Type B pancreatic cell (in vitro differentiated cells): ENCODE measurements at regions not wholly inside any gene's neighbourhood (a gene's known extent, or its start where the extent isn't known, plus 50 kb on each side); places are given as distances from the start of the nearest gene placed in this dataset.
A peak's percentile ranks its signal among the peaks of the same experiment; 100 is the strongest.

ENCODE experiments used
- DNase-seq: peaks from one replicate; pipeline ENCODE4 v3.0.0; 2021; ENCODE audit warnings: mixed read lengths; ENCODE audit not compliant: unreplicated experiment; ENCODE audit errors: extremely low spot score
- H3K27ac Mint-ChIP-seq: 2 replicates; pipeline ENCODE4 v1.8.0; 2021; ENCODE audit warnings: mild to moderate bottlenecking, mixed read lengths
- H3K27me3 Mint-ChIP-seq: 2 replicates; pipeline ENCODE4 v1.8.0; 2021; ENCODE audit warnings: mixed read lengths
- H3K36me3 Mint-ChIP-seq: 2 replicates; pipeline ENCODE4 v1.8.0; 2021; ENCODE audit warnings: mixed read lengths
- H3K4me1 Mint-ChIP-seq: one replicate; pipeline ENCODE4 v1.8.0; 2021; ENCODE audit warnings: mixed read lengths; ENCODE audit not compliant: unreplicated experiment
- H3K4me3 Mint-ChIP-seq: 2 replicates; pipeline ENCODE4 v1.8.0; 2021; ENCODE audit warnings: mild to moderate bottlenecking, mixed read lengths
- H3K9me3 Mint-ChIP-seq: 2 replicates; pipeline ENCODE4 v1.8.0; 2021; ENCODE audit warnings: mixed read lengths
- CTCF ChIP-seq: fragments of 200-600 bp; sonication (generic); conservative IDR thresholded peaks from 2 replicates; pipeline ENCODE4 v1.5.0; 2021; ENCODE audit warnings: antibody characterized with exemption, mild to moderate bottlenecking

DNA sequence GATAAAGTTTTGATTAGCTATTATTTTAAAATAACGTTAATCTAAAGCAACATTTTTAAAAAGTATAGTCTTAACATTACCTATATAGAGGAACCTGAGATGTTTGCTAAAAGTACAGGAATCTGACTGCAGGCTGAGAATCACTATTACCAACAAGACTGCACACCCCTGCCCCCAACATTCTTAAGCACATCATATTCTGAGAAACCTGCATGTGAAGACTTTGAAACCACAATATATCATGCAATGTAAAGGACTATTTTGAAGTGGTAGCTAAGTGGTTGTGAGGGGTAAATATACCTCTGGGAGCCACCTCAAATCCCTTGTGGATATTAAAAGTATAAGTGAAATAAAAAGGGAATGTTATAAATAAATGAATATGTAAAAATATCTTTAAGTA, 119.0 kb upstream of the KLF12 start:
- TF ChIP-seq CTCF, result no peak
- no peak for DNase-seq
- Mint-ChIP-seq H3K36me3 (no peaks in the 10 kb centered on the region), H3K9me3 (peaks cover 1% of the 10 kb centered on the region), H3K27me3 (no peaks in the 10 kb centered on the region), H3K4me1 (peaks cover 5% of the 10 kb centered on the region), H3K4me3 (no peak overlapping the region), H3K27ac (no peak overlapping the region)

GRCh38 chr13:74251778-74252519, 117.7 kb upstream of the KLF12 start:
- Mint-ChIP-seq H3K36me3 (no peaks in the 10 kb centered on the region), H3K9me3 (peaks cover 4% of the 10 kb centered on the region), H3K27ac (no peak overlapping the region), H3K4me3 (no peak overlapping the region), H3K4me1 (no peaks in the 10 kb centered on the region), H3K27me3 (no peaks in the 10 kb centered on the region)
- no peak for DNase-seq
- TF ChIP-seq CTCF, result no peak

DNA sequence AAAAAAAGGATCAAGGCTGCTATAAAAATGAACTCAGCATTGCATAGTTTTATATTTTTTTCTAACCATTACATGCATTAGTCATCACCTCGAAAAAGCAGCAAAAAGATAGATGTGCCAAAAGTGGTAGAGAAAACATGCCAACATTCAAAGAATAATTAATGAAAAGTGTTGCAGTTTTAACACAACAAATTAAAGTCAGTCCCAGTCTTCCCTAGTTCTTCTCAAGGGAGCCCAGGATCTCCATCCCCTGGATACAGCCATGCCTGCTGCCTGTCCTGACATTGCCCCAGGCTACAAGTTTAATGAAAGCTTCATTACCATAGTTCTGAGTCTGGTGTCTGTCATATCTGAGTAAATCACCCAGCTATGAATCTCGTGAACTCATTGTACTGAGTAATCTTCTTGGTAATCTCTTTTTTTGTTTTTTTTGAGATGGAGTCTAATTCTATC, 116.6 kb upstream of the KLF12 start:
- Mint-ChIP-seq H3K27ac (no peak overlapping the region), H3K36me3 (no peaks in the 10 kb centered on the region), H3K27me3 (no peaks in the 10 kb centered on the region), H3K4me3 (no peak overlapping the region), H3K9me3 (peaks cover 4% of the 10 kb centered on the region), H3K4me1 (peaks cover 5% of the 10 kb centered on the region)
- no peak for TF ChIP-seq CTCF
- no peak for DNase-seq

DNA sequence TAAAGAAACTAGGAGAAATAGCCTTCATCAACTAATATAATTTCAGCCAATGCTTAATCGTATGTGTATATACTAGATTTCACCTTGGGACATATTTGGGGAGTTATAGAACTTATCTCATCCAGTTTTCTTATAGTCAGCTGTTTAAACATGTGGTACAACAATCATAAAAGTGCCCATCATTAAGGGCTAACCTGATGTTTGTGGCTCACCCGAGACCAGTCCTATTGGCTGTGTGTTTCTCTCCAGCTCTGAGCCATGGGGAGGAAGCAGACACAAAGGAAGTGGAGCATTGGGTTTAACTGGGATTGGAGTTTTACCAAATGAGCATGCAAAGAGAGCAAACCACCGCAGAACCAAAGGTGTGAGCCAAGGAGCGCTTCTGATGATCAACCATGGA, 114.3 kb upstream of the KLF12 start:
- Mint-ChIP-seq H3K27ac (no peak overlapping the region), H3K27me3 (no peaks in the 10 kb centered on the region), H3K36me3 (no peaks in the 10 kb centered on the region), H3K4me3 (no peak overlapping the region), H3K9me3 (peaks cover 4% of the 10 kb centered on the region), H3K4me1 (peaks cover 5% of the 10 kb centered on the region)
- no peak for DNase-seq
- TF ChIP-seq CTCF, result no peak

DNA sequence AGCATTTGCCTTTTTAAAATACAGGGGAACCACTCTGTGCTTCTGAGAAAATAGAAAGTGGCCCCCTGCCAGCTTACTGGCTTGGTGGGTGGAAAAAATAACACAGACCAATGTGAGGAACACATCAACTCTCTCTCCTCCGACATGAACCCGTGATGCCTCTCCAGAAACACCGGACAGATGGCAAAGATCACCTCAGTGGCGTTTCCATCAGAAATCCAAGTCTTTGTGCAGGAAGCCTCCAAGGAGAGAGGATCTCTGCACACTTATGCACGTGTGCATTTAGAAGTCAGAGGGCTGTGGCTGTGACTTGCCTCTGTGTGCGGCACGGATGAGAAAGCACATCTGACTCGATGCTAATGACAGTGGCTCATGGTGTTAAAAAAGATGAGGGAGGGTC, 112.3 kb upstream of the KLF12 start:
- Mint-ChIP-seq H3K4me3 (peak overlapping the region; percentile 23), H3K9me3 (peaks cover 13% of the 10 kb centered on the region), H3K4me1 (peaks cover 5% of the 10 kb centered on the region), H3K27ac (no peak overlapping the region), H3K27me3 (no peaks in the 10 kb centered on the region), H3K36me3 (no peaks in the 10 kb centered on the region)
- no peak for DNase-seq
- TF ChIP-seq CTCF, result no peak
